ENCODE measurements at regions not wholly inside any gene's neighbourhood (a gene's known extent, or its start where the extent isn't known, plus 50 kb on each side); places are given as distances from the start of the nearest gene placed in this dataset.
A peak's percentile ranks its signal among the peaks of the same experiment; 100 is the strongest.
"Not testable (repeated sequence)": the region's sequence is repeated elsewhere in the genome, so short reads cannot be mapped to it uniquely, and the experiment has no call there.

DNA sequence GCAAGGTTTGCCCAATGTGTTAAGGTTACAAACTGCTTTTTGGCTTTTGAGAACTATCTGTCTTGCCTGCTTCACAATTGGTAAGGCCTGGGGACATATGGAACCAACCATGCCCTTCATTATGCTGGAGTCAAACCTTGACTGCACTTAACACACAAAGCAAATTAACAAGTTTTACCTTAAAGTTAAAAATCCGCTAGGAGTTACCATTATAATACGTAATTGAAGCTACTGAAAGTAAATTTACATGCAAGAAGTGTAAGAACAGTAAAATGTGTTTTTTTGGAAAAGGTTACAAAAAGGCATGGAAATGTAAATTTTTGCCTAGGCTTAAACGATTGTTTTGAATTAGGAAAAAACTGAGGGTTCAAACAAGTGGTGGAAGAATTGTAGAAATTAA is 69.7 kb downstream of the BMP15 start:
- Histone ChIP-seq H3K27me3 (peaks cover 0 to 41% of the 10 kb centered on the region in 2 donors), H3K4me1 (no peaks in the 10 kb centered on the region), H3K9me3 (no peaks in the 10 kb centered on the region), H3K4me3 (no peak overlapping the region), H3K36me3 (no peaks in the 10 kb centered on the region), H3K27ac (no peak overlapping the region)
- no peak for DNase-seq (ENCODE audit: low spot score in 2 of 2)
- TF ChIP-seq POLR2A (IDR thresholded peaks at IDR 0.05) (no peak), POLR2AphosphoS5 (IDR thresholded peaks at IDR 0.05) (no peak), CTCF (IDR thresholded peaks at IDR 0.05) (no peak)
- intact Hi-C loops (cut with DNase I; ENCODE audit: low total_unique reads) = no loop called here

GRCh38 chrX:50988649-50989048 is 78.1 kb downstream of the BMP15 start:
- Histone ChIP-seq H3K4me3 (no peak overlapping the region), H3K9me3 (no peaks in the 10 kb centered on the region), H3K4me1 (no peaks in the 10 kb centered on the region), H3K27ac (no peak overlapping the region), H3K27me3 (peaks cover 0 to 49% of the 10 kb centered on the region in 2 donors), H3K36me3 (no peaks in the 10 kb centered on the region)
- TF ChIP-seq CTCF (IDR thresholded peaks at IDR 0.05) (peak in 2 of 3 donors; percentile 29 to 41), POLR2A (IDR thresholded peaks at IDR 0.05) (no peak)
- intact Hi-C loops (cut with DNase I; ENCODE audit: low total_unique reads) = no loop called here
- DNase-seq (ENCODE audit: low spot score in 2 of 2) = no peak

DNA sequence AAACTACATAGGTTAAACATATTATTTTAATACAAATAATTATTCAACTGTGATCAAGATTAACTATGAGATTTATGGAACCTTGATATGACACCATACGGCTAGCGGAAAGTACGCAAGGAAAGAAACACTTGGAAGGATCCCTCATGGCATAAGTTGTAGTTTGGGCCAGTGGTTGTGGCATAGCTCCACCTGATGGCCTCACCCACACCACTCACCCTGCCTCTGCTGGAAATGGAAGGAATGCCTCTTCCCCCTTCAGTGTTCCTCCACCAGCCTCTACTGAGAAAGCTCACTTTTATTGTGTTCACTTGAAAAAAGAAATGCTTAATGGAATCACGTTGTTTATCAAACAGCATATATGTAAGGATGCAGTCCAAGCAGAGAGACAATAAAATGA is 86.4 kb downstream of the BMP15 start:
- Histone ChIP-seq H3K4me3 (no peak overlapping the region), H3K36me3 (no peaks in the 10 kb centered on the region), H3K4me1 (no peaks in the 10 kb centered on the region), H3K27me3 (peaks cover 0 to 28% of the 10 kb centered on the region in 2 donors), H3K9me3 (no peaks in the 10 kb centered on the region), H3K27ac (no peak overlapping the region)
- no peak for TF ChIP-seq POLR2AphosphoS5 (IDR thresholded peaks at IDR 0.05)
- TF ChIP-seq POLR2A (IDR thresholded peaks at IDR 0.05) = no peak
- no peak for TF ChIP-seq CTCF (IDR thresholded peaks at IDR 0.05)
- no peak for DNase-seq (ENCODE audit: low spot score in 2 of 2)
- intact Hi-C loops (cut with DNase I; ENCODE audit: low total_unique reads) = no loop called here

DNA sequence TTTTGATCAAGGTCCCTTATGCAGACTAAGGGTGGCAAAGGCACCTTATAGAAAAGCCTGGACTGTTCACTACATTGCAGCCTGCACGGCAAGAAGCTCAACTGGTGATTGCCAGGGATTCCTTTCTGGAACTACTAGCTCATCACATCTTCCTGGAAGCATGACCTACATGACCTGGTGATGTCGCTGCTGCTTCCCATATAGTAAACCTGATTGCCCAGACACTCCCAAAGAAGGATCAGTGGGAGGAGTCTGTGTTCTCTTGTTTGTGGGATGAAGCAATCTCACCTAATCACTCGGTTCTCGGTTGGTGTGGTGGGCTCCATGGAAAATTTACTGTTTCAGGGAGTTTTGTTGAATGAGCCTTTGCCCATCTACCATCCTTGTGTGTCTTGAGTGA is 89.8 kb downstream of the BMP15 start:
- H3K27me3 ChIP-seq = peaks cover 0 to 28% of the 10 kb centered on the region in 2 donors
- H3K36me3 ChIP-seq; H3K4me3 ChIP-seq; DNase-seq (ENCODE audit: low spot score in 2 of 2); H3K4me1 ChIP-seq; H3K27ac ChIP-seq; H3K9me3 ChIP-seq; intact Hi-C loops (cut with DNase I; ENCODE audit: low total_unique reads): not testable (repeated sequence)

DNA sequence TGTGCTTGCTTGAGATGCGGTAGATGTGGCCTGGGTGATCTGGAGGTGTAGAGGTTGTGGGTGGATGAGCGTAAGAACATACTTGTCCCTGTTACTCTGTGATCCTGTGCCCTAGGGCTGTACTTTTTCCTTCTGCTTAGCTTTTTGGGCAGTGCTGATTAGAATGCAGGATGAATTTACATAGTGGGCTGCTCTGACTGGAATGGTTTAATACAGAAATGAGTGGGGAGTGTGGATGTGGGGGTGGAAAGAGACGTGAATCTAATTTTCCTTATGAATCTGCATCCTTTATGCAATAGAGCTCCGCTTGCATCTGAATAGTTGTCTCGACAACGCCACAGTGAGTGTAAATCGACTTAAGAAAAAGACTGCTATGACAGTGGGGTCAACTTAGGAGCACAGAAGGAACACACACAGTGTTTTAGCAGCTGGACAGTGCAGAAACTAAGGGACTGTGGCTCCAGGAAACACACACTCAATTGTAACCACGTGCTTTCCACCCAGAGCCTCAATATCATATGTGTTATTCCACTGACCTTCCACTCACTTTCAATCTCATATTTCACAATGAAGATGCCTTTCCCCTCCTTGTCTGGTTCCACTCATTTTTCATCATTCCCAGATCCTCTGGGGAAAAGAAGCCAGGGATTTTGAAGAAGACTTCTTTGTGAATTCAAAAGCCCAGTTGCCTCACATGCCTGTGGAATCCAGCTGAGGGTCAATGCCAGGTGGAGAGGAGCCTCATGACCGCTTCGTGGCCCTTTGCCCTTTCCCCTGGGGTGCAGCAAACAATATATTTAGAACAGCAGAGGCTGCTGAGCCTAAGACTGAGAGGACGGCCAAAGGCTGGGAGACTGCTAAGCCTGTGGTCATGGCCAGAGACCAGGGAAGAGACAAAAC is 91.4 kb downstream of the BMP15 start:
- H3K4me3 ChIP-seq; H3K4me1 ChIP-seq; DNase-seq (ENCODE audit: low spot score in 2 of 2); intact Hi-C loops (cut with DNase I; ENCODE audit: low total_unique reads); H3K27ac ChIP-seq; H3K36me3 ChIP-seq; H3K9me3 ChIP-seq: not testable (repeated sequence)
- H3K27me3 ChIP-seq = peaks cover 0 to 28% of the 10 kb centered on the region in 2 donors

DNA sequence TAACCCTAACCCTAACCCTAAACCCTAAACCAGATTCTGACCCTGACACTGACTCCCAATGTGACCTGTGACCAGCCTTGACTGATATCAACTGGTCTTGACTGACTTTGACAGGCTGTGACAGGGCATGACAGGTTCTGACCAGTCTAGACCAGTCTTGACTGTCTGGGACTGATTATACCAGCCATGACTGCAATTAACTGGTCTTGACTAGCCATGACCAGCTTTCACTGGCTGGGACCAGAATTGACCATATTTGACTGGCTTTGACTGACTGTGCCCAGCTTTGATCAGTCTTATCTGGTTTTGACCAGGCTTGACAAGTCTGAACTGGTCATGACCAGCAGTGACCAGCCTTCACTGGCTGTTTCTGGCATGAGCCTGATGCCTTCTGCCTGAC is 95.5 kb downstream of the BMP15 start:
- intact Hi-C loops (cut with DNase I; ENCODE audit: low total_unique reads) = no loop called here
- no peaks in the 10 kb centered on the region for H3K9me3 ChIP-seq
- no peak for DNase-seq (ENCODE audit: low spot score in 2 of 2)
- H3K4me1 ChIP-seq = no peaks in the 10 kb centered on the region
- no peaks in the 10 kb centered on the region for H3K36me3 ChIP-seq
- no peak for TF ChIP-seq POLR2A (IDR thresholded peaks at IDR 0.05)
- no peak overlapping the region for H3K4me3 ChIP-seq
- peaks cover 0 to 28% of the 10 kb centered on the region in 2 donors for H3K27me3 ChIP-seq
- H3K27ac ChIP-seq = no peak overlapping the region

Measured in breast epithelium (tissue), 4 donors.